SH-SY5Y (cell line): ENCODE measurements at regions not wholly inside any gene's neighbourhood (a gene's known extent, or its start where the extent isn't known, plus 50 kb on each side); places are given as distances from the start of the nearest gene placed in this dataset.

Experiments used
- GATA2 ChIP-seq: IDR thresholded peaks from 2 replicates; pipeline ENCODE4 v1.6.1; 2011; ENCODE audit warnings: mild to moderate bottlenecking, low read depth, low read length
- GATA3 ChIP-seq: IDR thresholded peaks from 2 replicates; pipeline ENCODE4 v1.6.1; 2011; ENCODE audit warnings: low read depth, mild to moderate bottlenecking, low read length, moderate library complexity

DNA sequence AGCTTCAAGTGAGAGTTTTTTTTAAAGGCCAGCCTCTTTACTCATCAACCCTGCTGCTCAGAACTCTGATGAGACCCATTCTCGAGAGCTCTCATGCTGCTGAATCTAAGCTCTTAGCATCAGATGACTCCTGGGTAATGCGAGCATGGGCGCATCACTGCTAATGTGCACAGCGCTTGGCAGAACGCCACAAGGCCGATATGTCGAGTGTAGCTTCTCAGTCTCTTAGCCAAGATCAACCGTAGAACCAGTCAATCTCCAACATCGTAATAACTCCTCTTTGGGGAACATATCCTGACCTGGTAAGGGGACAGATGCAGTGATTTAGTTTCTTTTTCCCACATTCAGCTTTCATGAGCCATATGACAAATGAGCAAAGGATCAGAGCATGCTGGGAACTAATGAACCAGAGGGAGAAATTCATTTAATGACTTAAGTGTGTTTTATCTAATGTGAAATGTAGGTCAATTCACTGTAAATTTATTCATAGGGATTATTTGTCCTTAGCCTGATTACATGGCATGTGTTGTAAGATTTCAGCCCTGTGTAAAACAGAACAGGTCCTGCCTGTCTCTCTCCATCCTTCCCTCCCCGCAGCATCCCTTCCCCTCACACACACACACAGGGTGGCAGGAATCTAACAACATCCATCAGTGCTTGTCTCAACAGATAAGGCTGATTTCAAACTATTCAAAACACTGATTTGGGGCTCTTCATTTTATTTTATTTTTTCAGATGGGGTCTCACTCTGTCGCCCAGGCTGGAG lies 195.4 kb upstream of the C2CD4B start:
- TF ChIP-seq GATA3 (no peak), GATA2 (no peak)

DNA sequence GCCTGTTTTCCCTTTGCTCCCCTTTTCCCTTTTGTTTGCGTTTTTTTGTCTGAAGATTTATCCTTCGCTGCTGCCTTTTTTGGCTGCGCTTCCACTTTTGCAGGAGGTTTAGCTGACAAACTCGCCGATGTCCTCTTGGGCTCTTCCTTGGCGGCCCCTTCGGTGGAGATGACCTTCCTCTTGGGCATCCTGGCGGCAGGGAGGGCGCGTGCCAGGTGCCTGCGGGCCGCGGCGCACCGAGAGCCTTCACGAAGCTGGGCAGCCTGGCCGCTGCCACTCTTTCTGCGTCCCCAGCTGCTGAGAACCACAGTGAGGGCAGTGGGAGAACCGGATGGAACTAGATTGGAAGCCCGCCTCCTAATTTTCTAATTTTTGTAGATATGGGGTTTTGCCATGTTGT lies 197.1 kb upstream of the C2CD4B start:
- TF ChIP-seq GATA2: no peak
- TF ChIP-seq GATA3: no peak

DNA sequence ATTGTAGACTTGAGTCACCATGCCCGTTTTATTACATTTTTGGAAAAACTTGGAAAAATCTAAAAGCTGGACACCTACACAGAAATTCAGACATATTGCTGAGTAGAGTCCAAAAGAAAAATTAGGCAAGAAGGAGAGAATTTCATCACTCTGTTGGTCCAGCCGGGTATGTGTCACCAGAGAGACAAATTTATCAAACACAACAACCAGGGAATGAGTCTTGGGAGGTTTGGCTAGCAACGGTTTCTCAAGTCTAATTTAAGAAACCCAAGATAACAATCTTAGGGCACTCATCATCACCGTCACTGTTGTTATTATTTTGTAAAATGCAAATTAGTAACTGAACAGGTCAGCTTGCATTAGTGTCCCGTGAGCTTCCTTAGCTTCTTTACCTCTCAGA lies 197.5 kb upstream of the C2CD4B start:
- TF ChIP-seq GATA2 (no peak), GATA3 (no peak)

DNA sequence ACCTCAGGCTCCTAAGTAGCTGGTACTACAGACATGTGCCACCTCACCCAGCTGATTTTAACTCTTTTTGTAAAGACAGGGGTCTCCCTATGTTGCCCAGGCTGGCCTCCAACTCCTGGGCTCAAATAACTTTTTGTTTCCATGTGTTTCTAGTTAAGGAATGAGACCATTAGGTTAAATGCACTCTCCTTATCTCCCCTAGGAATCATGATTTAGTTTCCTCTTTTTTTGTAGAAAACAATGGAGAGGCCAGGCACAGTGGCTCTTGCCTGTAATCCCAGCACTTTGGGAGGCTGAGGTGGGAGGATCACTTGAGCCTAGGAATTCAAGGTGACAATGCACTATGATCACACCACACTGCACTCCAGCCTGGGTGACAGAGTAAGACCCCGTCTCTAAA lies 198.8 kb upstream of the C2CD4B start:
- TF ChIP-seq GATA2 (peak; percentile 66; the same call in 1 of the 2 replicates), GATA3 (peak; percentile 71)

DNA sequence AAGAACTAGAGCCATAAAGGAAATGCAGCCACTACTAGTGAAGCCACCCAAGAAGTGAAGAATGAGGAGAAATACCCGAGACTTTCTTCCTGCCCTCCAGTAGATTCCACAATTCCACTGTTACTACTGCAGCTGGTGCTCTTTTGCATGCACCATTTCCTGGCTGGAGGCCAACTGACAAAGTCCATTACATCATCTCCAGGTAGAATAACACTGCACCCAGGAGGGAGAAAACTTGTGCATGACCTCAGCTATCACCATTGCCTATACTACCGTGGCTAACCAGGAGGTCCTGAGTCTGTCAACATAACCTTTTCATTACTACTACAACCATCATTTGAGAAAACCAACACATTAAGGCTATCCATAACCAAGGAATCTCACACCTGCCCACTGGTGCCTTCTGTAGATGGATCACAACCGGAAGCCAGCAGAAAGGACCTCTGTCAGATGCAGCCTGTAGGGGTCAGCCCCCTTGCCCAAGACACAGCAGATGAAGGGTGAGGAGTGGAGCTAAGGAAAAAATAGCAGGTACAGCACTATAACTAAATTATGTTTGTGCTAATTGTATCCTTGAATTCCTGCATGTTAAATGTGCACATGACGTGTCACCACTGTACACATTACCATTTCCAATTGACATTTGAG lies 200.8 kb upstream of the C2CD4B start:
- TF ChIP-seq GATA2: no peak
- TF ChIP-seq GATA3: no peak

DNA sequence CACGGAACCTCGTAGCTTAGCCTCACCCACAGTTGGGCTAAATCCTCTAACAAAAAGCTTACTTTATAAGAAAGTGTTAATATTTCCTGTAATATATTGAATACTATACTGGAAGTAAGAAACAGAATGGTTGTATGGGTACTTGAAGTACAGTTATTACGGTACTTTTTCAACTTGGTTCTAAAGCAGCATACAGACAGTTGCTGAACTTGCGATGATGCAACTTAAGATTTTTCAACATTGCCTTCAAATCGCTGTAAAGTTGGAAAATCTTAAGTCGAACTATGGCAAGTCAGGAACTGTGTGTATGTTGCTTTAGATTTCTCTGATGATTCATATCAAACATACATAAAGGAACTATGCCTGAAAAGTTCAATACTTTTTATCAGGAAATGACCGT lies 204.4 kb upstream of the C2CD4B start:
- TF ChIP-seq GATA3: no peak
- TF ChIP-seq GATA2: no peak

DNA sequence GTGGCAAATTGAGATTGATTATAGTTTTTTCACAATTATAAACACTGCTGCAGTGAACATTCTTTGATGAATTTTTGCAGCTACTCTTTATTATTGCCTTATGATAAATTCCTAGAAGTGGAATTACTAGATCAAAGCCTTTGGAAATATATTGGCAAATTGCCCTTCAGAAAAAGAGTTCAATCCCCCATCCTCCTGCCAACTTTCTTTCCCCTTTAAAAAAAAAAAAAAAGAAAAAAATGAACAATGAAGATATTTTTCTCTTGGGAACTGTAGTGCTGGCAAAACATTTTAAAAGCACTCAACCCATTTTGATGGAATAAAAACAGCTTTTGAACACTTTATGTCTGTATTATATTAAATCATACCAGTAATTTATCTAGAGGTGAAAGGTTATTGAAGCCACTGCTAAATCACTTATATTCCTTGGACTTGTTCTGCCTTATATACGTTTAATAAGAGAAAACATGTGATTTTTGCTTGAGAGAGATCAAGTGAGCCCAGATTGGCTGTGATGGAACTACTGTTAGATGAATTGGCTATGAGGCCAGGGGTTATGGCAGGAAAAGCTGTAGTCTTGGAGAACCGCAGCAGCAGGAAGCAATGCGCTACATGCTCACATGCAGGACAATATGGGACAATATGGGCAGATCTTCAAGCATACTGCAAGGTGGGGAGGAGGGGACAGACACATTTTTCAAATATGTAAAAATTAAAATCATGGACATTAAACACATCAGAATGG lies 212.8 kb upstream of the C2CD4B start:
- TF ChIP-seq GATA3 (no peak), GATA2 (no peak)

DNA sequence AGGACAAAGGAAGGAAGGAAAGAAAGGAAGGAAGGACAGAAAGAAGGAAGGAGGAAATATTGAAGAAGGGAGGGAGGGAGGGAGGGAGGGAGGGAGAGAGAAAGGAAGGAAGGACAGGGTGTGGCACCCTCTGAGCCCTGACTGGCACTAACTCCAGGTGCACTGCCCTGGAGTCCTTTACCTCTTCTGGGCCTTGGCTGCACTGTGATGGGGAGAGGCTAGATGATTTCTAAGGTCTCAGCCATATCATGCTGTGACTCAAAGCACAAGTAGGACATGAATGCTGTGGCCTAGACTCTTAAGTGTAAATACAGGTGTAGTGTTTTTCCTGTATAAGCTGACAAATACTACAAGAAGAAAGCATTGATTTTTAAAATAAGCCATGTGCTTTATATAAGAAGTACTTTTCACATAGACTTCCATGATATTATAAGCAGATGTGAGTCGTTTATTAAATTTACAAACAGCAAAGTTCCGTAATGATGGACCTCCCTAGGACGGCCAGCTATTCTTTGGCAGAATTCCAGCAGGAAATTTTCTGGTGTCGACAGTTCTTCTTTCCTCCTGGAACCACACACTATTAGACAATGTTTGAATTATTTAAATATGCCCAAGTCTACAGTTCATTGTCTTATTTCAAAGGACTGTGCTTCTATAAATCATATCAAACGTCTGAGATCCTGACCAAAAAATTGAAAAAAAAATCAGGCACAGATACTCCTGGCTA lies 213.8 kb upstream of the C2CD4B start:
- no peak for TF ChIP-seq GATA3
- TF ChIP-seq GATA2: no peak

DNA sequence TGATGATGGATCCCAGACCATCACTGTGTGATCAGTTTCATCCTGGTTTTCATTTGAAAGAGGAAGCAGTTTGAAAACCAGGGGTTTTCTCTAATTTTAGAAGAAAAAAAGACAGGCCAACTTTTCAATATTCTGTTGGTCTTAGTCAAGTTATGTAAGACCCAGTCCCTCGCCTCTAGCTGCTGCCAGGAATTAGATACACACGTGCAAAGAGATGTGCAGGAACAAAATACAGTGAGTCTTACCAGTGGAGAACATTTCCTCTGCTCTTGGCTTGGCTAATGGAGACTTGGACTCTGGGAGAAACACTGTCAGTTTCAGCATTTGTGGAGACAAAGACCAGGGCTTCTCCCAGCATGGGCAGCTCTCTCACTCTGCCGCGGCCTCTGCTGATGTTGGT lies 214.9 kb upstream of the C2CD4B start:
- TF ChIP-seq GATA2 (no peak), GATA3 (no peak)

DNA sequence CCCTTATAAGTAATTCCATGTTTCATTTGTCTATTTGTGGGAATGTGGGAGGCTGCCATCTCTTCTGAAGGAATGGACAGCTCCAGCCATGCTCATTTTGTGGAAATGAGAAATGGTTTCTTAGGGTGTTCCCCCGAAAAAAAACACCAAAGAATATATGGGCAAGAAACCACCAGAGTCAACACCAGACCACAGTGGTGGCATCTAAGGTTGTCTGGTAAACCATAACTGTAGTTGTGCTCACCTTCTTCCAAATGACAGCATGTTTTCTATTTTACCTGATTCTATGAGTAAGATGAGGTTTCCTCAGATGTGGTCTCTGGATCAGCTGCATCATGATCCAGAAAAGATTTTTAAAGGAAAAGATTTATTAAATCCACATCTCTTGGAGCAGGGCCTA lies 217.0 kb upstream of the C2CD4B start:
- TF ChIP-seq GATA3 (no peak), GATA2 (no peak)

DNA sequence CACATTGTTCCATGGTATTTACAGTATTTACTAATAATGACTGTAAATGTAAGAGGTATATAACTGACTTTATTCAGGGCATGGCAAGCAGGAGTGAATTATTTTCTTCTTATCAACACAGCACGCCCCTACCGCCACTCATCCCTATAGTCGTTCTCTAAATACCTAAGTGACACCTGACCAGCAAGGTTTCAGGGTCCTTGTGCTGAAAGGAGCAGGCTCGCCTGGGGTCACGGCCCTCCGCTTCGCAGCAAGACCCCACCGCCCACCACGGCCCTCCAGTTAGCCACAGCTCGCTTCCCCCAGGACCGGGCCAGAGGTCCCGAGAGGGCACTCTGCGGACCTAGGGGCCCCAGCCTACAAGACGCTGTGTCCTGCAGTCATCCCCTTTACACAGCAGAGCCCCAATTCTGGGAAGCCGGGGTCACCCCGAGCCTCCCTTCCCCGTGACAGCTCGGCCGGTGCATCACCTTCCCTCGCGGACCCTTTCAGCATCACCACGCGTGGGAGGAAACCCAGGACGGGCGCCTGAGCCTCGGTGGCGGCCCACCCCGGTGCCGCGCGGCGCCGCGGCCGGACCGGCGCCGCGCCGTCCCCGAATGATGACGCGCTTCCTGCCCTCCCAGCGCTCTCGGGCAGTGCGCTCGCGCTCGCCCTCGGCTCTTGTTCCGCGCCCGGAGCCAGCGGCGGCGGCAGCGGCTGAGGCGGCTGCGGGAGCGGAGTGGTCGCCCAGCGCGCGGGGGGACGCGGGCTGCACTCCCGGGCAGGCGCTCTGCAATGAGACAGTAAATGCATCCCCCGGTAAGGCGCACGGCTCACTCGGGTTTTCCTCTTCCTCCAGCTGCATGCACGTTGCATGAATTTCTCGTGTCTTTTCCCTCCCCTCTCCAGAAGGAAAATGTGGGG lies 225.1 kb upstream of the C2CD4B start, which contains the start of gene TLN2:
Gene TLN2, plus strand, starts transcription at position 666 of the 906 bp plus-strand sequence.
- TF ChIP-seq GATA2 (no peak), GATA3 (no peak)

DNA sequence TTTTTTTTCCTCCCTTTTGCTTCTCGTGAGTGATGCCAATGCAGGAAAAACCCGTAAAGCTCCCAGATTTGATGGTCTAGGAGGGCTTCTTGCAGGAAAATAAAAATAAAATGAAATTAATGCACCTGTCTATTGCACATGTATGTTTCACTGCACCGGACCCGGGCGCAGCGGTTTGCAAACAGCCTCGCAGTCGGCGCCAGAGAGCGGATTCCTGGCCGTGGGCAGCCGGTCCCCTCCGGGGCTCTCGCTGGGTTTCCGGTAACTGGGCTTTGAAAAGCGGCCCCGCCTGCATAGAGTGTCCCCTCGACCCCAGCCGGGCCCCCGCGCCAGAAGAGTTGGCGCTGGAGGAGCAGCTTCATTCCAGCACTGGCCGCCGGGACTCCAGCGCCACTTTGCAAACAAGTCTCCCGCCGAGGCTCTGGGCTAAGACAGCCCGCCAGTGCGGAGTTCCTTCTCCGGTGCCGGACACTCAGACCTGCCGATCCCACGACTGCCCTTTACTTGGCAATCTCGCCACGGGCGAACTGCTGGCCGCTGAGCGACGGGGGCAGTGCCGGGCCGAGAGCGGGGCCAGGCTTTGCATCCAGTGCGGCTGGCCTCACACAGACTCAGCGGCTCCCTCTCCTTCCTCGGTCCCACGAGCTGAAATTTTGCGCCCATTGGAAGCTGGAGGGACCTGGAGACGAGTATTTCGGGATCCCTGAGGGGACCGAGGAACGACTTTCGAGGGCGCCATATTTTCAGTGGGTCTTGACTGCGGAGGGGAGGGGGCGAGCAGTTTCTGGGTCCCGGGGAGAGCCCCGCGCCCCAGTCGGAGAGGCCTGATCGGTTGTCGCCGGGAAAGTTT lies 225.9 kb upstream of the C2CD4B start:
- TF ChIP-seq GATA3: no peak
- no peak for TF ChIP-seq GATA2

DNA sequence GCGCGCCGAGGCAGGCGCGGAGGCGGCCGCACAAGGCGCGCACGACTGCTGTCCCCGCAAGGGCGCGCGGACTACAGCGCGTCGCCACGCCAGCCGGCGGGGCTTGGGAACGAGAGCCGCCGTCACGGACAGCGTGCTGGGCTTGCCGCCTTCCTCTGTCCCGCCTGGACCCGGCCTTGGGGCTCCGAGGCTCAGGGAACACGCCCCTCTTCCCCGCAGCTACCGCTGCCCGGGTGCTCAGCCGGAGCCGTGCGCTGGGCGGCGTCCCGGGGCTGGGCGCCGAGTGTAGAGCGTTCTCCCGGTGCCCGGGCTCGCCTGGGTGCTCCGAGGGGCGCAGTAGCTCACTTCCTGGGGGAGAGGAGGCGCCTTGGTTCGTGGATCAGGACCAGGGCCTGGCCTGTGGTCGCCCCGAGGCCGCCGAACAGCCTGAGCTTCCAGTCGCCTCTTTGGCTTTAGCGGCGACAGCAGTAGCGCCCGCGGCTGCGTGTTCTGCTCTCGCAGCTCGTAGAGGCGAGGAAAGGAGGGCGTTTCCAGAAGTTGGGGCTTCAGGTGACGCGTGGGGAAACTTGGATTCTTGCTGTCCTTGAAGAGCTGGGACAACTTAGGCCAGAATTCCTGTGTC lies 226.7 kb upstream of the C2CD4B start:
- TF ChIP-seq GATA2 (no peak), GATA3 (no peak)
